HepG2 (cell line): ENCODE measurements at regions not wholly inside any gene's neighbourhood (a gene's known extent, or its start where the extent isn't known, plus 50 kb on each side); places are given as distances from the start of the nearest gene placed in this dataset.

Experiments
- IRX3 ChIP-seq: sonication (generic); formaldehyde crosslinking; IDR thresholded peaks from 2 replicates; pipeline ENCODE4 v1.8.1; 2023; ENCODE audit warnings: mild to moderate bottlenecking, low read depth, missing genetic modification reagents, borderline replicate concordance
- MNT ChIP-seq: fragments of 450-650 bp; IDR thresholded peaks from 2 replicates; pipeline ENCODE4 v1.6.1; 2016
- RBM22 ChIP-seq: fragments of 200-400 bp; formaldehyde crosslinking; optimal IDR thresholded peaks from 2 replicates; pipeline ENCODE3; 2017; ENCODE audit warnings: mild to moderate bottlenecking, low read length, moderate library complexity
- SMAD9 ChIP-seq: sonication (generic); formaldehyde crosslinking; IDR thresholded peaks from 2 replicates; pipeline ENCODE4 v1.5.1; 2020; ENCODE audit warnings: mild to moderate bottlenecking, missing genetic modification reagents
- TEAD3 ChIP-seq: optimal IDR thresholded peaks from 2 replicates; pipeline ENCODE3; 2016; ENCODE audit warnings: borderline replicate concordance
- U2AF1 ChIP-seq: fragments of 200-400 bp; formaldehyde crosslinking; optimal IDR thresholded peaks from 2 replicates; pipeline ENCODE3; 2017; ENCODE audit warnings: mild to moderate bottlenecking, low read depth, low read length
- ZBTB39 ChIP-seq: sonication (generic); formaldehyde crosslinking; IDR thresholded peaks from 2 replicates; pipeline ENCODE4 v1.5.0; 2020; ENCODE audit warnings: missing genetic modification reagents
- ZNF354B ChIP-seq: sonication (generic); formaldehyde crosslinking; IDR thresholded peaks from 2 replicates; pipeline ENCODE4 v1.8.0; 2022; ENCODE audit warnings: mild to moderate bottlenecking, missing genetic modification reagents
- ZNF572 ChIP-seq: sonication (generic); formaldehyde crosslinking; IDR thresholded peaks from 2 replicates; pipeline ENCODE4 v1.5.1; 2020; ENCODE audit warnings: mild to moderate bottlenecking, missing genetic modification reagents
- ZNF672 ChIP-seq: sonication (generic); formaldehyde crosslinking; IDR thresholded peaks from 2 replicates; pipeline ENCODE4 v1.8.1; 2022; ENCODE audit warnings: missing genetic modification reagents

GRCh38 chr20:53698371-53698978, 104.8 kb upstream of the ZNF217 start (continued):
- TF ChIP-seq RBM22 (no peak), SMAD9 (CRISPR knock-in tag) (no peak), U2AF1 (no peak), ZNF672 (no peak), TEAD3 (CRISPR knock-in tag) (no peak), ZNF572 (CRISPR knock-in tag) (no peak), MNT (no peak), IRX3 (CRISPR knock-in tag) (no peak), ZBTB39 (CRISPR knock-in tag) (no peak), ZNF354B (CRISPR knock-in tag) (no peak)
- TF ChIP-seq, all 625 proteins: peak for 0
